A673 (cell line): ENCODE measurements at regions not wholly inside any gene's neighbourhood (a gene's known extent, or its start where the extent isn't known, plus 50 kb on each side); places are given as distances from the start of the nearest gene placed in this dataset.

Source experiments
- EZH2 ChIP-seq: fragments of 200-600 bp; sonication (generic); IDR thresholded peaks from 2 replicates; pipeline ENCODE4 v1.6.1; 2017; ENCODE audit warnings: borderline replicate concordance, low read depth, mild to moderate bottlenecking, mixed read lengths, antibody characterized with exemption, low read length; ENCODE audit not compliant: poor library complexity, severe bottlenecking
- TF ChIP-seq, protein P1 (sequence below): fragments of 300-800, 200-600 bp; sonication (generic); conservative IDR thresholded peaks from 2 replicates; pipeline ENCODE4 v1.5.1; 2017; ENCODE audit warnings: low read depth, mild to moderate bottlenecking, antibody characterized with exemption, low read length, moderate library complexity, mixed read lengths

DNA sequence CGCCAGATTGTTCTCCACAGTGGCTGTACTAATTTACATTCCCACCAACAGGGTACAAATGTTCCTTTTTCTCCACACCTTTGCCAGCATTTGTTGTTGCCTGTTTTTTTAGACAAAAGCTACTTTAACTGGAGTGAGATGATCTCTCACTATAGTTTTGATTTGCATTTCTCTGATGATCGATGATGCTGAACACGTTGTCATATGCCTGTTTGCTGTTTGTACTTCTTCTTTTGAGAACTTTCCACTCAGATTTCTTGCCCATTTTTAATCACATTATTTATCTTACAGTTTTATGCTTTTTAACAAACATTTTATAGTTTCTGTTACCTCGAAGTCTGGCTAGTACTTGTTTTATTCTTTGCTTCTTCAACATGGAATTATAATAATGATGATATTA, 643.7 kb upstream of the ALCAM start:
- TF ChIP-seq, protein P1, sequence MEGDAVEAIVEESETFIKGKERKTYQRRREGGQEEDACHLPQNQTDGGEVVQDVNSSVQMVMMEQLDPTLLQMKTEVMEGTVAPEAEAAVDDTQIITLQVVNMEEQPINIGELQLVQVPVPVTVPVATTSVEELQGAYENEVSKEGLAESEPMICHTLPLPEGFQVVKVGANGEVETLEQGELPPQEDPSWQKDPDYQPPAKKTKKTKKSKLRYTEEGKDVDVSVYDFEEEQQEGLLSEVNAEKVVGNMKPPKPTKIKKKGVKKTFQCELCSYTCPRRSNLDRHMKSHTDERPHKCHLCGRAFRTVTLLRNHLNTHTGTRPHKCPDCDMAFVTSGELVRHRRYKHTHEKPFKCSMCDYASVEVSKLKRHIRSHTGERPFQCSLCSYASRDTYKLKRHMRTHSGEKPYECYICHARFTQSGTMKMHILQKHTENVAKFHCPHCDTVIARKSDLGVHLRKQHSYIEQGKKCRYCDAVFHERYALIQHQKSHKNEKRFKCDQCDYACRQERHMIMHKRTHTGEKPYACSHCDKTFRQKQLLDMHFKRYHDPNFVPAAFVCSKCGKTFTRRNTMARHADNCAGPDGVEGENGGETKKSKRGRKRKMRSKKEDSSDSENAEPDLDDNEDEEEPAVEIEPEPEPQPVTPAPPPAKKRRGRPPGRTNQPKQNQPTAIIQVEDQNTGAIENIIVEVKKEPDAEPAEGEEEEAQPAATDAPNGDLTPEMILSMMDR, result no peak
- TF ChIP-seq EZH2, result no peak
